ENCODE measurements at regions not wholly inside any gene's neighbourhood (a gene's known extent, or its start where the extent isn't known, plus 50 kb on each side); places are given as distances from the start of the nearest gene placed in this dataset.

GRCh38 chr3:151992326-151993041, 119.0 kb downstream of the SUCNR1 start:
- peak; percentile 69 for DNase-seq

GRCh38 chr3:151995091-151995490, 121.6 kb downstream of the SUCNR1 start:
- no peak for DNase-seq

GRCh38 chr3:151998744-151999143, 125.3 kb downstream of the SUCNR1 start:
- DNase-seq, result no peak

GRCh38 chr3:151999936-152000335, 126.5 kb downstream of the SUCNR1 start:
- no peak for DNase-seq

- DNase-seq, result no peak
These were observed 138.6 kb downstream of the SUCNR1 start for GRCh38 chr3:152011812-152012735.

- no peak for DNase-seq
These were observed 146.1 kb downstream of the SUCNR1 start for GRCh38 chr3:152019508-152019907.

GRCh38 chr3:152021951-152022461, 148.6 kb downstream of the SUCNR1 start:
- no peak for DNase-seq

- DNase-seq, result no peak
These were observed 152.7 kb downstream of the SUCNR1 start for GRCh38 chr3:152026033-152026556.

GRCh38 chr3:152030320-152030719, 156.9 kb downstream of the SUCNR1 start:
- no peak for DNase-seq

GRCh38 chr3:152031321-152031720, 157.9 kb downstream of the SUCNR1 start:
- DNase-seq, result no peak

GRCh38 chr3:152037297-152037696, 163.9 kb downstream of the SUCNR1 start:
- no peak for DNase-seq

- DNase-seq, result no peak
These were observed 164.5 kb downstream of the SUCNR1 start for GRCh38 chr3:152037953-152038352.

GRCh38 chr3:152038490-152038889, 165.0 kb downstream of the SUCNR1 start:
- no peak for DNase-seq

GRCh38 chr3:152039887-152040286, 166.4 kb downstream of the SUCNR1 start:
- no peak for DNase-seq

- DNase-seq, result no peak
These were observed 166.9 kb downstream of the SUCNR1 start for GRCh38 chr3:152040319-152040718.

- no peak for DNase-seq
These were observed 170.2 kb downstream of the SUCNR1 start for GRCh38 chr3:152043620-152044019.

- DNase-seq, result no peak
These were observed 172.8 kb downstream of the SUCNR1 start for GRCh38 chr3:152046280-152046679.

- DNase-seq, result no peak
These were observed 174.0 kb downstream of the SUCNR1 start for GRCh38 chr3:152047465-152047864.

GRCh38 chr3:152048831-152049230, 175.4 kb downstream of the SUCNR1 start:
- DNase-seq, result no peak

- DNase-seq, result no peak
These were observed 177.5 kb downstream of the SUCNR1 start for GRCh38 chr3:152050903-152051302.

GRCh38 chr3:152051501-152052404, 178.3 kb downstream of the SUCNR1 start:
- DNase-seq, result no peak

- no peak for DNase-seq
These were observed 180.4 kb downstream of the SUCNR1 start for GRCh38 chr3:152053866-152054265.

GRCh38 chr3:152054315-152054714, 180.9 kb downstream of the SUCNR1 start:
- no peak for DNase-seq

Data from NCI-H526 treated with DMSO at 0.1 percent for 48 hours (cell line).